Lower leg skin (tissue), 4 donors: ENCODE measurements at regions not wholly inside any gene's neighbourhood (a gene's known extent, or its start where the extent isn't known, plus 50 kb on each side); places are given as distances from the start of the nearest gene placed in this dataset.

Source experiments
- DNase-seq, 2 donors: peaks; one replicate each; pipeline ENCODE4 v3.0.0-alpha.2; 2019; ENCODE audit warnings: low spot score in 2 of 2
- H3K4me3 ChIP-seq: fragments of 200-600 bp; sonication (generic); 2 replicates; pipeline ENCODE4 v1.5.1; 2017; ENCODE audit warnings: mild to moderate bottlenecking, low read depth; ENCODE audit not compliant: poor library complexity, severe bottlenecking
- CTCF ChIP-seq, 3 donors: fragments of 450-650 bp; IDR thresholded peaks; one replicate each; pipeline ENCODE4 v1.5.1; 2016; ENCODE audit warnings: antibody characterized with exemption in 3 of 3, mild to moderate bottlenecking in 3 of 3, moderate library complexity in 2 of 3
- POLR2A ChIP-seq, 2 donors: fragments of 450-650 bp; IDR thresholded peaks; one replicate each; pipeline ENCODE4 v1.6.1; 2016 to 2017; ENCODE audit warnings: antibody characterized with exemption in 2 of 2, mild to moderate bottlenecking in 1 of 2, moderate library complexity in 1 of 2
- WGBS, 2 donors: methylation state at CpG; one replicate each; pipeline ENCODE4 v1.1.5; 2018; 5-methylcytosine and 5-hydroxymethylcytosine counted together
- intact Hi-C: fragments of 100-400 bp; cut with DNase I; formaldehyde crosslinking; loops from one replicate; pipeline ENCODE4 v1.15.0; 2023; ENCODE audit warnings: low total_unique reads

GRCh38 chr2:118255771-118256372 lies 167.6 kb downstream of the INSIG2 start:
- WGBS, 2 donors = 71 to 76% methylated on average over 5 of the region's 5 CpGs
- no peak overlapping the region for H3K4me3 ChIP-seq
- DNase-seq = no peak
- TF ChIP-seq CTCF (IDR thresholded peaks at IDR 0.05) (no peak), POLR2A (IDR thresholded peaks at IDR 0.05) (no peak)
- intact Hi-C loops = no loop called here

DNA sequence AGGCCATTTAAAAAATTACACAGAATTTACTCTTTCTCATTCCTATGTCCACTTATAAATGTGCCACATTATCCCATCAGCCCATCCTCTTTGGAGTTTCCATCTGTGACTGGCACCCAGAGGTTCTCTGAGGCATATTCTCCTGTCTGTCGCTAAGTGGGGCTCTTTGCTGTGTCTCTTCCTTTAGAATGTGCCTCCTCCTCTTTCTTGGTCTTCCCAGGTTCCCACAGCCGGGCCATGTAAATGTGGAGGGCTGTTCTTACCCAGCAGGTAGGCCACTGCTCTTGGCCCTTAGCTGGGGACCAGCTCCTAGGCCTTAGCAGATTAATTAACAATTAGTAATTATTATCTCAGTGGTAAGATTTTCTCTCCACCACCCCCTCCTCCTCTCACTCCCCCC lies 167.0 kb downstream of the INSIG2 start:
- no peak for DNase-seq
- TF ChIP-seq POLR2A (IDR thresholded peaks at IDR 0.05) = no peak
- no peak for TF ChIP-seq CTCF (IDR thresholded peaks at IDR 0.05)
- 87 to 92% methylated on average over 2 of the region's 2 CpGs for WGBS, 2 donors
- intact Hi-C loops = no loop called here
- no peak overlapping the region for H3K4me3 ChIP-seq

- intact Hi-C loops = no loop called here
- WGBS, 2 donors = 81 to 94% methylated on average over 2 of the region's 2 CpGs
- TF ChIP-seq POLR2A (IDR thresholded peaks at IDR 0.05) (no peak), CTCF (IDR thresholded peaks at IDR 0.05) (no peak)
- H3K4me3 ChIP-seq = no peak overlapping the region
- DNase-seq = no peak
These were observed 165.8 kb downstream of the INSIG2 start for GRCh38 chr2:118254116-118254515.

- H3K4me3 ChIP-seq = no peak overlapping the region
- WGBS, 2 donors = 66 to 69% methylated on average over 3 of the region's 3 CpGs
- intact Hi-C loops = no loop called here
- DNase-seq = no peak
- no peak for TF ChIP-seq CTCF (IDR thresholded peaks at IDR 0.05)
- TF ChIP-seq POLR2A (IDR thresholded peaks at IDR 0.05) = no peak
These were observed 163.2 kb downstream of the INSIG2 start for GRCh38 chr2:118251427-118251826.

GRCh38 chr2:118250463-118250862 lies 162.2 kb downstream of the INSIG2 start:
- intact Hi-C loops = no loop called here
- no peak overlapping the region for H3K4me3 ChIP-seq
- TF ChIP-seq POLR2A (IDR thresholded peaks at IDR 0.05) (no peak), CTCF (IDR thresholded peaks at IDR 0.05) (no peak)
- WGBS, 2 donors = 63 to 65% methylated on average over 5 of the region's 5 CpGs
- no peak for DNase-seq

DNA sequence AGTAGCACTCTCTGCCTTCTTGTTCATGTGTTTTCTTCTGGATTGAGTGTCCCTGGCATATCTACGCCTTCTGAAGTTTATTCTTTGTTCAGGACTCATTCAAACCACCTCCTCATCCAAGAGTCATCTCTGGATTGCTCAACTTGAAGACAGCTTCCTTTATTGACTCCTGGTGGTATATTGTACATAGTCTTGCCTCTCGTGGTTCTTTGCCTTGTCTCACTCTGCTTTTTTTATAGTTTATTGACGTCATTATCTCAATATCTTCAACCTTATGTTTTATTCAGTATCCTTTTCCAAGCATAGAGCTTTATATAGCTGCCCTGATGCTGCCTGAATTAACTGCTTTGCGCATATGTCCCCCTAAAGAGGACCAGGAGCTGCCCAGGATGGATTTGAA lies 161.7 kb downstream of the INSIG2 start:
- H3K4me3 ChIP-seq = no peak overlapping the region
- intact Hi-C loops = no loop called here
- 55 to 61% methylated on average over 4 of the region's 4 CpGs for WGBS, 2 donors
- no peak for DNase-seq
- TF ChIP-seq POLR2A (IDR thresholded peaks at IDR 0.05) (no peak), CTCF (IDR thresholded peaks at IDR 0.05) (no peak)
